SK-N-MC (cell line): ENCODE measurements at regions not wholly inside any gene's neighbourhood (a gene's known extent, or its start where the extent isn't known, plus 50 kb on each side); places are given as distances from the start of the nearest gene placed in this dataset.

Experiments used
- EZH2 ChIP-seq: fragments of 200-600 bp; sonication (generic); IDR thresholded peaks from one replicate; pipeline ENCODE4 v1.6.1; 2017; ENCODE audit warnings: antibody characterized with exemption
- FOXP2 ChIP-seq: optimal IDR thresholded peaks from 2 replicates; pipeline ENCODE3; 2011; ENCODE audit warnings: mild to moderate bottlenecking, moderate library complexity; ENCODE audit not compliant: insufficient read depth; ENCODE audit errors: extremely low read length, control extremely low read depth
- POLR2AphosphoS5 ChIP-seq: IDR thresholded peaks from 2 replicates; pipeline ENCODE4 v1.6.1; 2012; ENCODE audit warnings: mild to moderate bottlenecking, low read depth, low read length, borderline replicate concordance

GRCh38 chr11:97354026-97354425 lies 964.2 kb downstream of the JRKL start:
- TF ChIP-seq POLR2AphosphoS5 (no peak), FOXP2 (no peak), EZH2 (no peak)
